Astrocyte (in vitro differentiated cells and primary cell): ENCODE measurements at regions not wholly inside any gene's neighbourhood (a gene's known extent, or its start where the extent isn't known, plus 50 kb on each side); places are given as distances from the start of the nearest gene placed in this dataset.

Experiments used
- DNase-seq: peaks from one replicate; pipeline ENCODE4 v3.0.0-alpha.2; 2010; ENCODE audit warnings: low read depth
- FAIRE-seq: peaks from 2 replicates; lab custom pipeline; 2011; peaks lifted over from hg19 to GRCh38; lab: Jason Lieb, UNC
- H2AFZ ChIP-seq: 2 replicates; pipeline ENCODE4 v1.6.0; 2012; ENCODE audit warnings: low read depth, low read length, inconsistent platforms
- H3K27ac ChIP-seq: 2 replicates; pipeline ENCODE4 v1.5.1; 2011; ENCODE audit warnings: low read depth, low read length, inconsistent platforms
- H3K27me3 ChIP-seq: 2 replicates; pipeline ENCODE4 v1.6.0; 2011; ENCODE audit warnings: low read length, inconsistent platforms; ENCODE audit not compliant: insufficient read depth
- H3K36me3 ChIP-seq: 2 replicates; pipeline ENCODE4 v1.5.1; 2011; ENCODE audit warnings: low read length, inconsistent platforms; ENCODE audit not compliant: insufficient read depth
- H3K4me1 ChIP-seq: 2 replicates; pipeline ENCODE4 v1.5.1; 2011; ENCODE audit warnings: low read length, inconsistent platforms; ENCODE audit not compliant: insufficient read depth
- H3K4me2 ChIP-seq: 2 replicates; pipeline ENCODE4 v1.6.0; 2012; ENCODE audit warnings: low read length, inconsistent platforms
- H3K4me3 ChIP-seq: 2 replicates; pipeline ENCODE4 v1.5.1; 2011; ENCODE audit warnings: low read depth, mild to moderate bottlenecking, low read length, inconsistent platforms; ENCODE audit not compliant: insufficient read depth
- H3K79me2 ChIP-seq: 2 replicates; pipeline ENCODE4 v1.6.0; 2012; ENCODE audit warnings: mild to moderate bottlenecking, low read length, inconsistent platforms; ENCODE audit not compliant: insufficient read depth
- H3K9ac ChIP-seq: 2 replicates; pipeline ENCODE4 v1.6.0; 2012; ENCODE audit warnings: mild to moderate bottlenecking, low read length, inconsistent platforms
- H3K9me3 ChIP-seq: 2 replicates; pipeline ENCODE4 v1.5.1; 2012; ENCODE audit warnings: low read depth, mild to moderate bottlenecking, low read length, inconsistent platforms; ENCODE audit not compliant: insufficient read depth
- H4K20me1 ChIP-seq: 2 replicates; pipeline ENCODE4 v1.6.0; 2012; ENCODE audit warnings: low read length, inconsistent platforms; ENCODE audit not compliant: insufficient read depth
- H3K27ac Mint-ChIP-seq: one replicate; pipeline ENCODE4 v1.8.0; 2021; ENCODE audit warnings: mild to moderate bottlenecking, mixed read lengths; ENCODE audit not compliant: unreplicated experiment
- H3K27me3 Mint-ChIP-seq: one replicate; pipeline ENCODE4 v1.8.0; 2021; ENCODE audit warnings: low read depth, mixed read lengths; ENCODE audit not compliant: unreplicated experiment
- H3K36me3 Mint-ChIP-seq: one replicate; pipeline ENCODE4 v1.8.0; 2021; ENCODE audit warnings: low read depth, mixed read lengths; ENCODE audit not compliant: unreplicated experiment
- H3K4me1 Mint-ChIP-seq: one replicate; pipeline ENCODE4 v1.8.0; 2021; ENCODE audit warnings: low read depth, mixed read lengths; ENCODE audit not compliant: unreplicated experiment
- H3K4me3 Mint-ChIP-seq: one replicate; pipeline ENCODE4 v1.8.0; 2021; ENCODE audit warnings: mild to moderate bottlenecking, moderate library complexity, mixed read lengths; ENCODE audit not compliant: unreplicated experiment
- H3K9me3 Mint-ChIP-seq: one replicate; pipeline ENCODE4 v1.8.0; 2021; ENCODE audit warnings: mild to moderate bottlenecking, mixed read lengths; ENCODE audit not compliant: unreplicated experiment
- CTCF ChIP-seq: IDR thresholded peaks from 2 replicates; pipeline ENCODE4 v1.5.1; 2011; ENCODE audit warnings: low read depth, mild to moderate bottlenecking, inconsistent platforms, low read length, moderate library complexity; ENCODE audit not compliant: insufficient read depth
- EZH2 ChIP-seq: IDR thresholded peaks from 2 replicates; pipeline ENCODE4 v1.6.1; 2012; ENCODE audit warnings: mild to moderate bottlenecking, low read length, inconsistent platforms; ENCODE audit not compliant: insufficient read depth

GRCh38 chr4:184879271-184879670, 53.5 kb upstream of the ACSL1 start:
- Histone ChIP-seq H3K4me3 (no peak overlapping the region), H3K27ac (no peak overlapping the region), H3K36me3 (no peaks in the 10 kb centered on the region), H3K9ac (no peak overlapping the region), H4K20me1 (no peaks in the 10 kb centered on the region), H3K27me3 (peaks cover 2% of the 10 kb centered on the region), H3K4me2 (no peak overlapping the region), H3K4me1 (no peaks in the 10 kb centered on the region), H3K79me2 (no peaks in the 10 kb centered on the region), H3K9me3 (no peaks in the 10 kb centered on the region), H2AFZ (no peak overlapping the region)
- no peak for TF ChIP-seq CTCF
- TF ChIP-seq EZH2, result no peak
- H3K9me3 Mint-ChIP-seq, result peaks cover 7% of the 10 kb centered on the region
- H3K4me3 Mint-ChIP-seq, result no peak overlapping the region
- no peak overlapping the region for H3K27ac Mint-ChIP-seq
- peaks cover 1% of the 10 kb centered on the region for H3K36me3 Mint-ChIP-seq
- no peak for DNase-seq
- peaks cover 46% of the 10 kb centered on the region for H3K27me3 Mint-ChIP-seq
- H3K4me1 Mint-ChIP-seq, result no peaks in the 10 kb centered on the region
- no peak for FAIRE-seq

- H3K36me3 ChIP-seq, result no peaks in the 10 kb centered on the region
- Mint-ChIP-seq H3K4me1 (peaks cover 10% of the 10 kb centered on the region), H3K27ac (no peak overlapping the region), H3K9me3 (peaks cover 2% of the 10 kb centered on the region), H3K27me3 (peaks cover 35% of the 10 kb centered on the region), H3K4me3 (no peak overlapping the region), H3K36me3 (peaks cover 1% of the 10 kb centered on the region)
- TF ChIP-seq EZH2 (no peak), CTCF (no peak)
- H3K9ac ChIP-seq, result no peak overlapping the region
- no peaks in the 10 kb centered on the region for H3K9me3 ChIP-seq
- no peak overlapping the region for H2AFZ ChIP-seq
- no peak overlapping the region for H3K27ac ChIP-seq
- FAIRE-seq (no peak), DNase-seq (no peak)
- no peak overlapping the region for H3K4me2 ChIP-seq
- no peaks in the 10 kb centered on the region for H3K4me1 ChIP-seq
- H3K79me2 ChIP-seq, result no peaks in the 10 kb centered on the region
- H3K4me3 ChIP-seq, result no peak overlapping the region
- no peaks in the 10 kb centered on the region for H4K20me1 ChIP-seq
- H3K27me3 ChIP-seq, result no peaks in the 10 kb centered on the region
These were observed 56.5 kb upstream of the ACSL1 start for GRCh38 chr4:184882276-184882675.

GRCh38 chr4:184883024-184883423, 57.3 kb upstream of the ACSL1 start:
- FAIRE-seq, result no peak
- no peak overlapping the region for H3K4me3 Mint-ChIP-seq
- peaks cover 10% of the 10 kb centered on the region for H3K4me1 Mint-ChIP-seq

More at GRCh38 chr4:184883024-184883423, 57.3 kb upstream of the ACSL1 start:
- peaks cover 2% of the 10 kb centered on the region for H3K9me3 Mint-ChIP-seq
- Histone ChIP-seq H3K36me3 (no peaks in the 10 kb centered on the region), H3K79me2 (no peaks in the 10 kb centered on the region), H3K9ac (no peak overlapping the region), H3K4me1 (no peaks in the 10 kb centered on the region), H2AFZ (no peak overlapping the region), H3K4me2 (no peak overlapping the region), H3K27me3 (no peaks in the 10 kb centered on the region), H3K4me3 (no peak overlapping the region), H3K9me3 (no peaks in the 10 kb centered on the region), H4K20me1 (no peaks in the 10 kb centered on the region), H3K27ac (no peak overlapping the region)
- no peak for DNase-seq
- no peak overlapping the region for H3K27ac Mint-ChIP-seq
- peaks cover 1% of the 10 kb centered on the region for H3K36me3 Mint-ChIP-seq
- TF ChIP-seq EZH2, result no peak
- no peak for TF ChIP-seq CTCF
- H3K27me3 Mint-ChIP-seq, result peaks cover 34% of the 10 kb centered on the region
